ENCODE measurements at regions not wholly inside any gene's neighbourhood (a gene's known extent, or its start where the extent isn't known, plus 50 kb on each side); places are given as distances from the start of the nearest gene placed in this dataset.

- H3K4me3 ChIP-seq, result no peak overlapping the region
- H3K27ac ChIP-seq, result no peak overlapping the region
- no peaks in the 10 kb centered on the region for H3K27me3 ChIP-seq (replicated peaks; ENCODE audit: insufficient read depth)
- no peaks in the 10 kb centered on the region for H3K4me1 ChIP-seq (replicated peaks)
- TF ChIP-seq POLR2AphosphoS5 (IDR thresholded peaks at IDR 0.05) (no peak), CTCF (IDR thresholded peaks at IDR 0.05) (no peak), POLR2A (IDR thresholded peaks at IDR 0.05) (no peak)
- intact Hi-C loops (cut with DNase I), result no loop called here
- no peaks in the 10 kb centered on the region for H3K9me3 ChIP-seq
- no peak for DNase-seq (ENCODE audit: low spot score)
- no peaks in the 10 kb centered on the region for H3K36me3 ChIP-seq
- 83% methylated on average over 1 of the region's 1 CpG for WGBS
Measured at GRCh38 chr12:70190262-70191010, 52.8 kb upstream of the CNOT2 start.

Measured in prostate gland (tissue), 2 donors.